OCI-LY1 (cell line): ENCODE measurements at regions not wholly inside any gene's neighbourhood (a gene's known extent, or its start where the extent isn't known, plus 50 kb on each side); places are given as distances from the start of the nearest gene placed in this dataset.

ENCODE experiments used
- H2AFZ ChIP-seq: fragments of 200-600 bp; sonication (generic), shearing (Covaris generic); 2 replicates; pipeline ENCODE4 v1.6.0; 2014; ENCODE audit warnings: antibody characterized with exemption, mild to moderate bottlenecking, low read length
- H3F3A ChIP-seq: fragments of 200-600 bp; sonication (generic), shearing (Covaris generic); 2 replicates; pipeline ENCODE4 v1.6.0; 2014; ENCODE audit warnings: mild to moderate bottlenecking, antibody characterized with exemption, low read length, moderate library complexity; ENCODE audit not compliant: insufficient read depth
- H3K27ac ChIP-seq: fragments of 200-600 bp; sonication (generic); 2 replicates; pipeline ENCODE4 v1.5.1; 2014; ENCODE audit warnings: low read length, mixed run types, mild to moderate bottlenecking, low read depth; ENCODE audit not compliant: poor library complexity, severe bottlenecking
- H3K27me3 ChIP-seq: fragments of 200-600 bp; sonication (generic); 2 replicates; pipeline ENCODE4 v1.6.0; 2014; ENCODE audit warnings: antibody characterized with exemption, mild to moderate bottlenecking, low read length, moderate library complexity; ENCODE audit not compliant: insufficient read depth
- H3K36me3 ChIP-seq: fragments of 200-600 bp; sonication (generic); 2 replicates; pipeline ENCODE4 v1.6.1; 2014; ENCODE audit warnings: mild to moderate bottlenecking, antibody characterized with exemption, low read length, moderate library complexity, mixed read lengths; ENCODE audit not compliant: insufficient read depth
- H3K4me1 ChIP-seq: fragments of 200-600 bp; sonication (generic); 2 replicates; pipeline ENCODE4 v1.5.1; 2014; ENCODE audit warnings: mild to moderate bottlenecking, low read length, moderate library complexity; ENCODE audit not compliant: insufficient read depth, severe bottlenecking
- H3K4me2 ChIP-seq: fragments of 200-600 bp; sonication (generic), shearing (Covaris generic); 2 replicates; pipeline ENCODE4 v1.6.1; 2014; ENCODE audit warnings: low read length
- H3K4me3 ChIP-seq: fragments of 200-600 bp; sonication (generic); 2 replicates; pipeline ENCODE4 v1.5.1; 2014; ENCODE audit warnings: low read length, low read depth, mild to moderate bottlenecking, mixed read lengths; ENCODE audit not compliant: poor library complexity, severe bottlenecking
- H3K79me2 ChIP-seq: fragments of 200-600 bp; shearing (Covaris generic); 2 replicates; pipeline ENCODE4 v1.6.1; 2016; ENCODE audit warnings: mixed run types, low read length, mixed read lengths; ENCODE audit not compliant: insufficient read depth
- H3K9ac ChIP-seq: fragments of 200-600 bp; sonication (generic), shearing (Covaris generic); 2 replicates; pipeline ENCODE4 v1.6.1; 2014; ENCODE audit warnings: mild to moderate bottlenecking, low read length, mixed read lengths
- H3K9me2 ChIP-seq: fragments of 200-600 bp; sonication (generic), shearing (Covaris generic); 2 replicates; pipeline ENCODE4 v1.6.1; 2014; ENCODE audit warnings: low read depth, mild to moderate bottlenecking, low read length, mixed read lengths
- H3K9me3 ChIP-seq: fragments of 200-600 bp; shearing (Covaris generic); 2 replicates; pipeline ENCODE4 v1.6.1; 2014; ENCODE audit warnings: low read length, mixed read lengths
- H4K20me1 ChIP-seq: fragments of 200-600 bp; sonication (generic), shearing (Covaris generic); 2 replicates; pipeline ENCODE4 v1.6.0; 2016; ENCODE audit warnings: mild to moderate bottlenecking, low read length; ENCODE audit not compliant: insufficient read depth
- EZH2 ChIP-seq: fragments of 200-600 bp; sonication (generic), shearing (Covaris generic); IDR thresholded peaks from 2 replicates; pipeline ENCODE4 v1.8.0; 2017; ENCODE audit warnings: borderline replicate concordance, mixed run types, mild to moderate bottlenecking, antibody characterized with exemption, low read length, moderate library complexity, mixed read lengths
- TF ChIP-seq, protein P1 (sequence below): fragments of 200-600 bp; sonication (generic), shearing (Covaris generic); IDR thresholded peaks from 2 replicates; pipeline ENCODE4 v1.5.1; 2017; ENCODE audit warnings: mild to moderate bottlenecking, antibody characterized with exemption, low read length, moderate library complexity, mixed read lengths

DNA sequence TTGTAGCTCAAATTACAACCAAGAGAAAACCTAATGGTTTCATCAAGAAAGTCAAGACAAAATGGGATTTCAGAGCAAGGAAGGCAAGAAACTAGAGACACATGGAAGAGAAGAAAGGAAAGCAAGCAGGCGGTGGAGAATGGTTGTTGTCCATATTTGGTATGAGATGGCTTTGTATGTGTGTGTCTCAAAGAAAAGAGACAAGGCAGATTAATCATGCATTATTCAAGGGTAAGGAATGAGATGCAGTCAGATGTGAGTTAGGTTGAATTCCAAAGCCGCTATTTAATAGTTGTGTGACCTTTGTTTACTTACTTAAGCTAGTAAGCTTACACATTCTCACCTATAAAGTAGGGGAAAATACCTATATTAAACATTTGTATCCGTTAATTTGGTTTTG is 1029.6 kb downstream of the CDH11 start:
- H3K9me2 ChIP-seq: no peaks in the 10 kb centered on the region
- no peak overlapping the region for H3K4me3 ChIP-seq
- no peaks in the 10 kb centered on the region for H3K79me2 ChIP-seq
- H3K4me2 ChIP-seq: no peak overlapping the region
- 0 out of 2 replicates have a peak overlapping the region, but pooled peaks have one; percentile 25 for H2AFZ ChIP-seq
- H3K27ac ChIP-seq: peak overlapping the region; percentile 76
- peaks cover 51% of the 10 kb centered on the region for H3K4me1 ChIP-seq
- no peak for TF ChIP-seq EZH2
- TF ChIP-seq, protein P1, sequence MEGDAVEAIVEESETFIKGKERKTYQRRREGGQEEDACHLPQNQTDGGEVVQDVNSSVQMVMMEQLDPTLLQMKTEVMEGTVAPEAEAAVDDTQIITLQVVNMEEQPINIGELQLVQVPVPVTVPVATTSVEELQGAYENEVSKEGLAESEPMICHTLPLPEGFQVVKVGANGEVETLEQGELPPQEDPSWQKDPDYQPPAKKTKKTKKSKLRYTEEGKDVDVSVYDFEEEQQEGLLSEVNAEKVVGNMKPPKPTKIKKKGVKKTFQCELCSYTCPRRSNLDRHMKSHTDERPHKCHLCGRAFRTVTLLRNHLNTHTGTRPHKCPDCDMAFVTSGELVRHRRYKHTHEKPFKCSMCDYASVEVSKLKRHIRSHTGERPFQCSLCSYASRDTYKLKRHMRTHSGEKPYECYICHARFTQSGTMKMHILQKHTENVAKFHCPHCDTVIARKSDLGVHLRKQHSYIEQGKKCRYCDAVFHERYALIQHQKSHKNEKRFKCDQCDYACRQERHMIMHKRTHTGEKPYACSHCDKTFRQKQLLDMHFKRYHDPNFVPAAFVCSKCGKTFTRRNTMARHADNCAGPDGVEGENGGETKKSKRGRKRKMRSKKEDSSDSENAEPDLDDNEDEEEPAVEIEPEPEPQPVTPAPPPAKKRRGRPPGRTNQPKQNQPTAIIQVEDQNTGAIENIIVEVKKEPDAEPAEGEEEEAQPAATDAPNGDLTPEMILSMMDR: no peak
- no peaks in the 10 kb centered on the region for H3F3A ChIP-seq
- no peaks in the 10 kb centered on the region for H3K27me3 ChIP-seq
- peaks cover 15% of the 10 kb centered on the region for H3K9me3 ChIP-seq
- H3K36me3 ChIP-seq: no peaks in the 10 kb centered on the region
- H3K9ac ChIP-seq: no peak overlapping the region
- H4K20me1 ChIP-seq: no peaks in the 10 kb centered on the region

DNA sequence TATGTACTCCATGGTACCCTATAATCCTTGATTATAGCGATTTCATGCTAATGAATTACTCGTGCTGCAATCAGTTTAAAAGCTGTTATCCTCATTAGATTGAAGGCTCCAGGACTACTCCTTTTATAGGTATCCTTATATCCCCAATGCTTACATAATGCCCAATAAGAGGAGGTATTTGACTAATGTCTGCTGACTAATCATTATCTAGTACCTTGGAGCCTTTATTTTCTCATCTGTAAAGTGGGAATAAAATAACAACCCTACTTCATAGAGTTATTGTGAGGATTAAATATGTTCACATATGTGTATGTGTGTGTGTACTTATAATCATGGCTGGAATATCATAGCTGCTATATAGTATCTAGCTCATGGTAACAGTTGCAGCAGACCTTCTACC is 1031.5 kb downstream of the CDH11 start:
- no peak overlapping the region for H3K4me3 ChIP-seq
- H3K36me3 ChIP-seq: no peaks in the 10 kb centered on the region
- H3K27ac ChIP-seq: peak overlapping the region; percentile 76
- H3K4me2 ChIP-seq: peak overlapping the region; percentile 29; the same call in 1 of the 2 replicates
- H3K79me2 ChIP-seq: no peaks in the 10 kb centered on the region
- no peak for TF ChIP-seq EZH2
- TF ChIP-seq, protein P1: no peak
- H3F3A ChIP-seq: no peaks in the 10 kb centered on the region
- H3K9me3 ChIP-seq: peaks cover 7% of the 10 kb centered on the region; the same call in 1 of the 2 replicates
- H2AFZ ChIP-seq: 0 out of 2 replicates have a peak overlapping the region, but pooled peaks have one; percentile 10
- no peaks in the 10 kb centered on the region for H3K27me3 ChIP-seq
- peak overlapping the region; percentile 13; the same call in 1 of the 2 replicates for H3K9ac ChIP-seq
- H4K20me1 ChIP-seq: no peaks in the 10 kb centered on the region
- H3K9me2 ChIP-seq: no peaks in the 10 kb centered on the region
- peaks cover 53% of the 10 kb centered on the region for H3K4me1 ChIP-seq

GRCh38 chr16:64089697-64090096 is 1032.2 kb downstream of the CDH11 start:
- Histone ChIP-seq H3K9me2 (no peaks in the 10 kb centered on the region), H3K79me2 (no peaks in the 10 kb centered on the region), H3F3A (no peaks in the 10 kb centered on the region), H3K9ac (peak overlapping the region; percentile 50), H3K9me3 (peaks cover 4% of the 10 kb centered on the region; the same call in 1 of the 2 replicates), H4K20me1 (no peaks in the 10 kb centered on the region), H3K4me3 (no peak overlapping the region), H3K27ac (peak overlapping the region; percentile 76), H3K27me3 (no peaks in the 10 kb centered on the region), H2AFZ (no peak overlapping the region), H3K4me2 (peak overlapping the region; percentile 29; the same call in 1 of the 2 replicates), H3K4me1 (peaks cover 53% of the 10 kb centered on the region), H3K36me3 (no peaks in the 10 kb centered on the region)
- no peak for TF ChIP-seq EZH2
- TF ChIP-seq, protein P1: peak; percentile 87
